ENCODE measurements at regions not wholly inside any gene's neighbourhood (a gene's known extent, or its start where the extent isn't known, plus 50 kb on each side); places are given as distances from the start of the nearest gene placed in this dataset.

- TF ChIP-seq POLR2A (IDR thresholded peaks at IDR 0.05; ENCODE audit: low read depth, low read length) (no peak), CTCF (conservative IDR thresholded peaks at IDR 0.05; ENCODE audit: low read depth, low read length) (no peak)
- TF ChIP-seq, protein P1, sequence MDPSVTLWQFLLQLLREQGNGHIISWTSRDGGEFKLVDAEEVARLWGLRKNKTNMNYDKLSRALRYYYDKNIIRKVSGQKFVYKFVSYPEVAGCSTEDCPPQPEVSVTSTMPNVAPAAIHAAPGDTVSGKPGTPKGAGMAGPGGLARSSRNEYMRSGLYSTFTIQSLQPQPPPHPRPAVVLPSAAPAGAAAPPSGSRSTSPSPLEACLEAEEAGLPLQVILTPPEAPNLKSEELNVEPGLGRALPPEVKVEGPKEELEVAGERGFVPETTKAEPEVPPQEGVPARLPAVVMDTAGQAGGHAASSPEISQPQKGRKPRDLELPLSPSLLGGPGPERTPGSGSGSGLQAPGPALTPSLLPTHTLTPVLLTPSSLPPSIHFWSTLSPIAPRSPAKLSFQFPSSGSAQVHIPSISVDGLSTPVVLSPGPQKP (IDR thresholded peaks at IDR 0.05; ENCODE audit: borderline replicate concordance, low read depth, low read length) = no peak
Observed at GRCh38 chr2:10965241-10965843, 53.6 kb downstream of the KCNF1 start.
